Activated CD4-positive, alpha-beta T cell treated with anti-CD3 and anti-CD28 coated beads, Interleukin-2, amount 50 U/mL, for 16 hours (primary cell): ENCODE measurements at regions not wholly inside any gene's neighbourhood (a gene's known extent, or its start where the extent isn't known, plus 50 kb on each side); places are given as distances from the start of the nearest gene placed in this dataset.

Source experiments
- DNase-seq: peaks from one replicate; pipeline ENCODE4 v3.0.0-alpha.2; 2020

GRCh38 chr13:34046457-34046856, 228.5 kb downstream of the RFC3 start:
- DNase-seq = no peak

GRCh38 chr13:34048652-34049051, 230.7 kb downstream of the RFC3 start:
- no peak for DNase-seq

- no peak for DNase-seq
Measured at GRCh38 chr13:34056733-34057258, 238.8 kb downstream of the RFC3 start.

GRCh38 chr13:34064456-34065205, 246.7 kb downstream of the RFC3 start:
- DNase-seq = no peak

GRCh38 chr13:34065928-34066327, 248.0 kb downstream of the RFC3 start:
- no peak for DNase-seq

- DNase-seq = no peak
Measured at GRCh38 chr13:34066344-34066743, 248.4 kb downstream of the RFC3 start.

- DNase-seq = no peak
Measured at GRCh38 chr13:34070006-34070405, 252.1 kb downstream of the RFC3 start.

- DNase-seq = no peak
Measured at GRCh38 chr13:34070544-34071303, 252.8 kb downstream of the RFC3 start.

- DNase-seq = no peak
Measured at GRCh38 chr13:34076319-34076718, 258.4 kb downstream of the RFC3 start.

- DNase-seq = peak; percentile 6
Measured at GRCh38 chr13:34076943-34077703, 259.2 kb downstream of the RFC3 start.

- DNase-seq = no peak
Measured at GRCh38 chr13:34078334-34078999, 260.5 kb downstream of the RFC3 start.

- no peak for DNase-seq
Measured at GRCh38 chr13:34085204-34085603, 267.3 kb downstream of the RFC3 start.

- no peak for DNase-seq
Measured at GRCh38 chr13:34086281-34086680, 268.3 kb downstream of the RFC3 start.

GRCh38 chr13:34087791-34088190, 269.8 kb downstream of the RFC3 start:
- no peak for DNase-seq

- no peak for DNase-seq
Measured at GRCh38 chr13:34103854-34104253, 285.9 kb downstream of the RFC3 start.

- DNase-seq = no peak
Measured at GRCh38 chr13:34104853-34105252, 286.9 kb downstream of the RFC3 start.

- DNase-seq = no peak
Measured at GRCh38 chr13:34107806-34108205, 289.9 kb downstream of the RFC3 start.

- DNase-seq = no peak
Measured at GRCh38 chr13:34108410-34108809, 290.5 kb downstream of the RFC3 start.

- no peak for DNase-seq
Measured at GRCh38 chr13:34114581-34114980, 296.6 kb downstream of the RFC3 start.

- DNase-seq = no peak
Measured at GRCh38 chr13:34116651-34117050, 298.7 kb downstream of the RFC3 start.

GRCh38 chr13:34124666-34125306, 306.8 kb downstream of the RFC3 start:
- DNase-seq = no peak

- no peak for DNase-seq
Measured at GRCh38 chr13:34127523-34127922, 309.6 kb downstream of the RFC3 start.
